Adrenal gland (tissue), 9 donors: ENCODE measurements at regions not wholly inside any gene's neighbourhood (a gene's known extent, or its start where the extent isn't known, plus 50 kb on each side); places are given as distances from the start of the nearest gene placed in this dataset.

Source experiments
- DNase-seq, 7 donors: peaks; one replicate each; pipeline ENCODE4 v3.0.0-alpha.2; 2019 to 2020
- H3K27ac ChIP-seq, 5 donors: fragments of 200-600 bp; sonication (generic) in 4 of 5; 1 replicate in 3 of 5; 2 replicates in 2 of 5; pipeline versions ENCODE4 v1.5.1 to v1.8.0; 2016 to 2020; ENCODE audit warnings: mild to moderate bottlenecking in 1 of 5
- H3K27me3 ChIP-seq: fragments of 200-600 bp; 2 replicates; pipeline ENCODE4 v1.8.0; 2021
- H3K36me3 ChIP-seq, 2 donors: fragments of 200-600 bp; replicated peaks in 1 of 2; 1 replicate in 1 of 2; 2 replicates in 1 of 2; pipeline versions ENCODE4 v1.5.1 to v1.8.0; 2018 to 2022
- H3K4me1 ChIP-seq, 2 donors: fragments of 200-600 bp; replicated peaks in 1 of 2; 1 replicate in 1 of 2; 2 replicates in 1 of 2; pipeline versions ENCODE4 v1.5.1 to v1.8.0; 2018 to 2021
- H3K4me3 ChIP-seq, 4 donors: fragments of 200-600 bp; sonication (generic) in 3 of 4; one replicate each; pipeline ENCODE4 v1.5.1; 2016 to 2018
- H3K9me3 ChIP-seq, 3 donors: fragments of 200-600 bp; sonication (generic) in 1 of 3; replicated peaks in 1 of 3; 1 replicate in 2 of 3; 2 replicates in 1 of 3; pipeline versions ENCODE4 v1.5.1 to v1.8.0; 2016 to 2021
- CTCF ChIP-seq, 6 experiments: fragments of 450-650 bp in 4 of 6; fragments of 200-600 bp in 2 of 6; sonication (generic) in 1 of 6; IDR thresholded peaks; 1 replicate in 5 of 6; 2 replicates in 1 of 6; pipeline versions ENCODE4 v1.5.1 to v1.8.0; 2016 to 2021; ENCODE audit warnings: antibody characterized with exemption in 6 of 6, mild to moderate bottlenecking in 2 of 6, moderate library complexity in 1 of 6
- POLR2A ChIP-seq, 2 donors: fragments of 450-650 bp; IDR thresholded peaks; one replicate each; pipeline ENCODE4 v1.6.1; 2017; ENCODE audit warnings: antibody characterized with exemption in 2 of 2, mild to moderate bottlenecking in 2 of 2, moderate library complexity in 1 of 2
- WGBS, 4 donors: extraction: QIAGEN DNeasy Blood & Tissue Kit in 2 of 4; methylation state at CpG; one replicate each; pipeline versions ENCODE4 v1.1.5 to v1.1.7; 2013 to 2017; 5-methylcytosine and 5-hydroxymethylcytosine counted together
- intact Hi-C, 2 donors: fragments of 100-400 bp; cut with DNase I; formaldehyde crosslinking; loops; one replicate each; pipeline versions ENCODE4 v1.14.1 to v1.15.0; 2022 to 2023
- donor health status: healthy with polysubstance abuse.
- donor health status: Bipolar disorder and iron deficiency.
- donor health status: DM: yes; HTN: yes; CAD: no.
- donor health status: DM: no; HTN: no; CAD: no.
- donor health status: DM: no; HTN: no; CAD: no.

- no peak overlapping the region for H3K27ac ChIP-seq
- 52 to 82% (median 66%) methylated on average over 3 of the region's 3 CpGs for WGBS, 4 donors
Observed at GRCh38 chr16:54815177-54815576, 115.5 kb upstream of the IRX5 start.

GRCh38 chr16:54813778-54814177, 116.9 kb upstream of the IRX5 start:
- no peak for DNase-seq
- Histone ChIP-seq H3K27ac (no peak overlapping the region), H3K4me1 (no peaks in the 10 kb centered on the region), H3K36me3 (no peaks in the 10 kb centered on the region), H3K27me3 (no peaks in the 10 kb centered on the region), H3K4me3 (no peak overlapping the region), H3K9me3 (no peaks in the 10 kb centered on the region)
- WGBS, 4 donors: 74 to 86% (median 79%) methylated on average over 4 to 5 of the region's 5 CpGs
- intact Hi-C loops: no loop called here
- TF ChIP-seq POLR2A (IDR thresholded peaks at IDR 0.05) (no peak), CTCF (IDR thresholded peaks at IDR 0.05) (no peak)

More at GRCh38 chr16:54815177-54815576, 115.5 kb upstream of the IRX5 start:
- Histone ChIP-seq H3K27me3 (no peaks in the 10 kb centered on the region), H3K4me1 (no peaks in the 10 kb centered on the region), H3K4me3 (no peak overlapping the region), H3K36me3 (no peaks in the 10 kb centered on the region), H3K9me3 (no peaks in the 10 kb centered on the region)
- no peak for TF ChIP-seq POLR2A (IDR thresholded peaks at IDR 0.05)
- TF ChIP-seq CTCF (IDR thresholded peaks at IDR 0.05): no peak
- intact Hi-C loops: no loop called here
- DNase-seq: no peak

- Histone ChIP-seq H3K27ac (no peak overlapping the region), H3K4me3 (no peak overlapping the region), H3K36me3 (no peaks in the 10 kb centered on the region), H3K27me3 (no peaks in the 10 kb centered on the region), H3K4me1 (no peaks in the 10 kb centered on the region), H3K9me3 (no peaks in the 10 kb centered on the region)
- TF ChIP-seq POLR2A (IDR thresholded peaks at IDR 0.05) (no peak), CTCF (IDR thresholded peaks at IDR 0.05) (no peak)
- 32 to 47% (median 35%) methylated on average over 3 of the region's 3 CpGs for WGBS, 4 donors
- intact Hi-C loops: no loop called here
- DNase-seq: no peak
Observed at GRCh38 chr16:54812229-54812628, 118.4 kb upstream of the IRX5 start.

GRCh38 chr16:54808890-54809289, 121.8 kb upstream of the IRX5 start:
- H3K4me1 ChIP-seq: no peaks in the 10 kb centered on the region
- H3K9me3 ChIP-seq: no peaks in the 10 kb centered on the region
- no peak for TF ChIP-seq CTCF (IDR thresholded peaks at IDR 0.05)
- H3K4me3 ChIP-seq: no peak overlapping the region
- H3K36me3 ChIP-seq: no peaks in the 10 kb centered on the region
- H3K27me3 ChIP-seq: no peaks in the 10 kb centered on the region
- no peak for DNase-seq
- intact Hi-C loops: no loop called here
- no peak overlapping the region for H3K27ac ChIP-seq
